GM21360 (cell line): ENCODE measurements at regions not wholly inside any gene's neighbourhood (a gene's known extent, or its start where the extent isn't known, plus 50 kb on each side); places are given as distances from the start of the nearest gene placed in this dataset.

Source experiments
- ATAC-seq: cut with Tn5 transposase; IDR thresholded peaks from one replicate; pipeline ENCODE4 v1.9.1; 2021; ENCODE audit warnings: mild to moderate bottlenecking, moderate library complexity; ENCODE audit not compliant: unreplicated experiment

GRCh38 chr12:58252914-58253313 lies 311.5 kb downstream of the ATP23 start:
- no peak for ATAC-seq

- no peak for ATAC-seq
Measured at GRCh38 chr12:58253663-58254062, 312.3 kb downstream of the ATP23 start.

- ATAC-seq: no peak
Measured at GRCh38 chr12:58254463-58255100, 313.2 kb downstream of the ATP23 start.

GRCh38 chr12:58262796-58263195 lies 321.4 kb downstream of the ATP23 start:
- ATAC-seq: no peak

- ATAC-seq: no peak
Measured at GRCh38 chr12:58263816-58264215, 322.4 kb downstream of the ATP23 start.

- ATAC-seq: no peak
Measured at GRCh38 chr12:58268069-58268468, 326.7 kb downstream of the ATP23 start.

GRCh38 chr12:58269476-58269875 lies 328.1 kb downstream of the ATP23 start:
- ATAC-seq: no peak

GRCh38 chr12:58270966-58271705 lies 329.8 kb downstream of the ATP23 start:
- ATAC-seq: no peak

- ATAC-seq: no peak
Measured at GRCh38 chr12:58272461-58272860, 331.1 kb downstream of the ATP23 start.

GRCh38 chr12:58277231-58277630 lies 335.9 kb downstream of the ATP23 start:
- no peak for ATAC-seq

- no peak for ATAC-seq
Measured at GRCh38 chr12:58283553-58283952, 342.2 kb downstream of the ATP23 start.

GRCh38 chr12:58285551-58285950 lies 344.2 kb downstream of the ATP23 start:
- no peak for ATAC-seq

- ATAC-seq: no peak
Measured at GRCh38 chr12:58286353-58286752, 345.0 kb downstream of the ATP23 start.

- no peak for ATAC-seq
Measured at GRCh38 chr12:58288190-58288589, 346.8 kb downstream of the ATP23 start.

GRCh38 chr12:58291106-58291505 lies 349.7 kb downstream of the ATP23 start:
- ATAC-seq: peak; percentile 88

GRCh38 chr12:58293308-58293982 lies 352.1 kb downstream of the ATP23 start:
- no peak for ATAC-seq

- no peak for ATAC-seq
Measured at GRCh38 chr12:58295268-58295667, 353.9 kb downstream of the ATP23 start.

- no peak for ATAC-seq
Measured at GRCh38 chr12:58296863-58297262, 355.5 kb downstream of the ATP23 start.

GRCh38 chr12:58298803-58299202 lies 357.4 kb downstream of the ATP23 start:
- ATAC-seq: no peak

GRCh38 chr12:58299371-58299770 lies 358.0 kb downstream of the ATP23 start:
- no peak for ATAC-seq

- no peak for ATAC-seq
Measured at GRCh38 chr12:58301038-58301729, 359.8 kb downstream of the ATP23 start.
